Colonic mucosa (tissue), 4 donors: ENCODE measurements at regions not wholly inside any gene's neighbourhood (a gene's known extent, or its start where the extent isn't known, plus 50 kb on each side); places are given as distances from the start of the nearest gene placed in this dataset.

ENCODE experiments used
- DNase-seq: peaks from one replicate; pipeline ENCODE4 v3.0.0-alpha.2; 2020
- H3K27ac ChIP-seq: fragments of 200-600 bp; one replicate; pipeline ENCODE4 v1.8.0; 2021
- H3K27me3 ChIP-seq: fragments of 200-600 bp; one replicate; pipeline ENCODE4 v1.8.0; 2021
- H3K36me3 ChIP-seq: fragments of 200-600 bp; one replicate; pipeline ENCODE4 v1.8.0; 2021
- H3K4me1 ChIP-seq: fragments of 200-600 bp; one replicate; pipeline ENCODE4 v1.8.0; 2021; ENCODE audit warnings: mild to moderate bottlenecking
- H3K4me3 ChIP-seq: fragments of 200-600 bp; one replicate; pipeline ENCODE4 v1.8.0; 2021
- H3K9ac ChIP-seq, 2 donors: one replicate each; pipeline ENCODE4 v1.7.0; 2013; ENCODE audit warnings: control low read depth in 2 of 2, low read depth in 2 of 2, low read length in 2 of 2
- H3K9me3 ChIP-seq: fragments of 200-600 bp; one replicate; pipeline ENCODE4 v1.8.0; 2021
- CTCF ChIP-seq: fragments of 200-600 bp; IDR thresholded peaks from one replicate; pipeline ENCODE4 v1.8.0; 2022; ENCODE audit warnings: antibody characterized with exemption, mild to moderate bottlenecking
- intact Hi-C: fragments of 100-400 bp; cut with DNase I; formaldehyde crosslinking; loops from one replicate; pipeline ENCODE4 v1.14.1; 2022
- donor health status: healthy.
- donor health status: DM: no; HTN: no; CAD: no.
- donor health status: DM: no; HTN: no; CAD: no.

DNA sequence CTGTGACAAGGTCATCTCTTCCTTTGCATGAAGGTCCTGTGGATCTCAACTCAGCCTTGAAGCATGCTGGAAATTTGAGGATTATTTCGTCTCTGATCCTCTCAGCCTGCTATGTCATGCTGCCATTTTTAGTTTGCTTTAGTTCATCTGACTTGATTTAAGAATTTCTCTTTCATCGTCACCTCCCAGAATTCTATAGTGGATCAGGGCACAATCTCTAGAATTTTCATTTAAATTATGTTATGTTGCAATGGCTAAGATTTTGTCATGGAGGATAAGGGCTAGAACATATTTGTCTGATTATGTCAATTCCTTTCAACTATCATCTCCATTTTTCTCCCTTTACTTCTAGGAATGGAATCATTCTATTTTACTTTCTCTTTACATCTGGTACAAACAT is 98.8 kb downstream of the PCDH10 start:
- TF ChIP-seq CTCF = no peak
- H3K4me3 ChIP-seq = no peak overlapping the region
- intact Hi-C loops = no loop called here
- no peak for DNase-seq
- no peaks in the 10 kb centered on the region for H3K27me3 ChIP-seq
- H3K4me1 ChIP-seq = no peaks in the 10 kb centered on the region
- H3K9ac ChIP-seq = no peak overlapping the region
- H3K9me3 ChIP-seq = no peaks in the 10 kb centered on the region
- H3K36me3 ChIP-seq = no peaks in the 10 kb centered on the region
- no peak overlapping the region for H3K27ac ChIP-seq

- no peak for DNase-seq
- Histone ChIP-seq H3K27me3 (no peaks in the 10 kb centered on the region), H3K9ac (no peak overlapping the region), H3K4me3 (no peak overlapping the region), H3K27ac (no peak overlapping the region), H3K4me1 (no peaks in the 10 kb centered on the region), H3K36me3 (no peaks in the 10 kb centered on the region), H3K9me3 (no peaks in the 10 kb centered on the region)
- intact Hi-C loops = no loop called here
- no peak for TF ChIP-seq CTCF
Measured at GRCh38 chr4:133245226-133245625, 96.1 kb downstream of the PCDH10 start.
